ENCODE measurements at regions not wholly inside any gene's neighbourhood (a gene's known extent, or its start where the extent isn't known, plus 50 kb on each side); places are given as distances from the start of the nearest gene placed in this dataset.

- Mint-ChIP-seq H3K27ac (no peak overlapping the region), H3K27me3 (ENCODE audit: low read depth in 2 of 2) (no peaks in the 10 kb centered on the region), H3K4me3 (no peak overlapping the region), H3K9me3 (peaks cover 2 to 8% of the 10 kb centered on the region in 2 donors), H3K4me1 (no peaks in the 10 kb centered on the region), H3K36me3 (no peaks in the 10 kb centered on the region)
- intact Hi-C loops (cut with micrococcal nuclease), result no loop called here
- WGBS (ENCODE audit: insufficient coverage), result 43% methylated on average over 8 of the region's 9 CpGs
- TF ChIP-seq CTCF (IDR thresholded peaks at IDR 0.05), result no peak
- ATAC-seq (no peak), DNase-seq (no peak)
- Histone ChIP-seq H3K4me3 (ENCODE audit: low read length) (no peak overlapping the region), H3K27me3 (ENCODE audit: control insufficient read depth, insufficient read depth, low read length) (no peaks in the 10 kb centered on the region), H3K27ac (ENCODE audit: low read length) (no peak overlapping the region), H3K36me3 (ENCODE audit: control insufficient read depth, insufficient read depth, low read length) (no peaks in the 10 kb centered on the region), H3K4me1 (ENCODE audit: control insufficient read depth, insufficient read depth, low read length) (no peaks in the 10 kb centered on the region), H3K9me3 (ENCODE audit: control insufficient read depth, insufficient read depth, low read length) (peaks cover 3% of the 10 kb centered on the region)
Observed at GRCh38 chr12:127429551-127430285, 837.3 kb upstream of the TMEM132C start.

- H3K27me3 ChIP-seq (ENCODE audit: control insufficient read depth, insufficient read depth, low read length), result no peaks in the 10 kb centered on the region
- no peak for TF ChIP-seq CTCF (IDR thresholded peaks at IDR 0.05)
- ATAC-seq, result no peak
- H3K4me1 ChIP-seq (ENCODE audit: control insufficient read depth, insufficient read depth, low read length), result no peaks in the 10 kb centered on the region
- Mint-ChIP-seq H3K4me1 (no peaks in the 10 kb centered on the region), H3K9me3 (peaks cover 2 to 8% of the 10 kb centered on the region in 2 donors), H3K4me3 (no peak overlapping the region), H3K36me3 (no peaks in the 10 kb centered on the region), H3K27ac (no peak overlapping the region), H3K27me3 (ENCODE audit: low read depth in 2 of 2) (no peaks in the 10 kb centered on the region)
- intact Hi-C loops (cut with micrococcal nuclease), result no loop called here
- H3K27ac ChIP-seq (ENCODE audit: low read length), result no peak overlapping the region
- H3K4me3 ChIP-seq (ENCODE audit: low read length), result no peak overlapping the region
- peaks cover 2% of the 10 kb centered on the region for H3K9me3 ChIP-seq (ENCODE audit: control insufficient read depth, insufficient read depth, low read length)
- no peak for DNase-seq
- 80% methylated on average over 9 of the region's 9 CpGs for WGBS (ENCODE audit: insufficient coverage)
- no peaks in the 10 kb centered on the region for H3K36me3 ChIP-seq (ENCODE audit: control insufficient read depth, insufficient read depth, low read length)
Observed at GRCh38 chr12:127430401-127430800, 836.6 kb upstream of the TMEM132C start.

GRCh38 chr12:127431177-127431576 is 835.8 kb upstream of the TMEM132C start:
- Histone ChIP-seq H3K4me1 (ENCODE audit: control insufficient read depth, insufficient read depth, low read length) (no peaks in the 10 kb centered on the region), H3K9me3 (ENCODE audit: control insufficient read depth, insufficient read depth, low read length) (no peaks in the 10 kb centered on the region), H3K27me3 (ENCODE audit: control insufficient read depth, insufficient read depth, low read length) (no peaks in the 10 kb centered on the region), H3K27ac (ENCODE audit: low read length) (no peak overlapping the region), H3K36me3 (ENCODE audit: control insufficient read depth, insufficient read depth, low read length) (no peaks in the 10 kb centered on the region), H3K4me3 (ENCODE audit: low read length) (no peak overlapping the region)
- DNase-seq, result no peak
- Mint-ChIP-seq H3K4me3 (no peak overlapping the region), H3K4me1 (no peaks in the 10 kb centered on the region), H3K36me3 (no peaks in the 10 kb centered on the region), H3K9me3 (peaks cover 4 to 10% of the 10 kb centered on the region in 2 donors), H3K27me3 (ENCODE audit: low read depth in 2 of 2) (no peaks in the 10 kb centered on the region), H3K27ac (no peak overlapping the region)
- 92% methylated on average over 6 of the region's 6 CpGs for WGBS (ENCODE audit: insufficient coverage)
- TF ChIP-seq CTCF (IDR thresholded peaks at IDR 0.05), result no peak
- ATAC-seq, result no peak
- intact Hi-C loops (cut with micrococcal nuclease), result no loop called here

- H3K27me3 Mint-ChIP-seq (ENCODE audit: low read depth in 2 of 2), result no peaks in the 10 kb centered on the region
- intact Hi-C loops (cut with micrococcal nuclease), result no loop called here
Observed at GRCh38 chr12:127431594-127431993, 835.4 kb upstream of the TMEM132C start.

More at GRCh38 chr12:127431594-127431993, 835.4 kb upstream of the TMEM132C start:
- no peak for TF ChIP-seq CTCF (IDR thresholded peaks at IDR 0.05)
- no peaks in the 10 kb centered on the region for H3K36me3 ChIP-seq (ENCODE audit: control insufficient read depth, insufficient read depth, low read length)
- ATAC-seq, result no peak
- Mint-ChIP-seq H3K4me1 (no peaks in the 10 kb centered on the region), H3K36me3 (no peaks in the 10 kb centered on the region), H3K9me3 (peaks cover 4 to 10% of the 10 kb centered on the region in 2 donors), H3K27ac (no peak overlapping the region), H3K4me3 (no peak overlapping the region)
- H3K4me3 ChIP-seq (ENCODE audit: low read length), result no peak overlapping the region
- H3K4me1 ChIP-seq (ENCODE audit: control insufficient read depth, insufficient read depth, low read length), result no peaks in the 10 kb centered on the region
- no peaks in the 10 kb centered on the region for H3K9me3 ChIP-seq (ENCODE audit: control insufficient read depth, insufficient read depth, low read length)
- no peak overlapping the region for H3K27ac ChIP-seq (ENCODE audit: low read length)
- 82% methylated on average over 3 of the region's 5 CpGs for WGBS (ENCODE audit: insufficient coverage)
- no peaks in the 10 kb centered on the region for H3K27me3 ChIP-seq (ENCODE audit: control insufficient read depth, insufficient read depth, low read length)
- no peak for DNase-seq

Data from natural killer cell (primary cell).